Type B pancreatic cell (in vitro differentiated cells): ENCODE measurements at regions not wholly inside any gene's neighbourhood (a gene's known extent, or its start where the extent isn't known, plus 50 kb on each side); places are given as distances from the start of the nearest gene placed in this dataset.

Source experiments
- DNase-seq: peaks from one replicate; pipeline ENCODE4 v3.0.0; 2021; ENCODE audit warnings: mixed read lengths; ENCODE audit not compliant: unreplicated experiment; ENCODE audit errors: extremely low spot score
- H3K27ac Mint-ChIP-seq: 2 replicates; pipeline ENCODE4 v1.8.0; 2021; ENCODE audit warnings: mild to moderate bottlenecking, mixed read lengths
- H3K27me3 Mint-ChIP-seq: 2 replicates; pipeline ENCODE4 v1.8.0; 2021; ENCODE audit warnings: mixed read lengths
- H3K36me3 Mint-ChIP-seq: 2 replicates; pipeline ENCODE4 v1.8.0; 2021; ENCODE audit warnings: mixed read lengths
- H3K4me1 Mint-ChIP-seq: one replicate; pipeline ENCODE4 v1.8.0; 2021; ENCODE audit warnings: mixed read lengths; ENCODE audit not compliant: unreplicated experiment
- H3K4me3 Mint-ChIP-seq: 2 replicates; pipeline ENCODE4 v1.8.0; 2021; ENCODE audit warnings: mild to moderate bottlenecking, mixed read lengths
- H3K9me3 Mint-ChIP-seq: 2 replicates; pipeline ENCODE4 v1.8.0; 2021; ENCODE audit warnings: mixed read lengths
- TF ChIP-seq, protein P1 (sequence below): fragments of 200-600 bp; sonication (generic); conservative IDR thresholded peaks from 2 replicates; pipeline ENCODE4 v1.5.0; 2021; ENCODE audit warnings: antibody characterized with exemption, mild to moderate bottlenecking

DNA sequence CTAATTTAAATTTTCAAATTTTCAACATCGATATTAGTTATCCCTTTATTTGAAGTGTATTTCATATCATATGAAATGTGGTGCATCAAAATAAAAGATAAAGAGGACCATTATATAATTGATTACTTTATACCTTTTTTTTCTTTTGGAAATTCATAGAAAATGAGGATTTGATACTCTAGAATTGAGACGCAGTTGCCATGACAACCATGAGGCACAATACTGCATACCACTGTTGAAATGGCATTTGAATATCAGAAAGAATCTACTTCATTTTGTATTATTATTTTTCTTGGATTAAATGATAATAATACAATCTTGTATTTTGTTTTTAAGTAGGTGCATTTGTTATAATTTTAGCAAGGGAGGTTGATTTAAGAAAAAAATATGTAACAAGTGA, 323.1 kb downstream of the PCDH18 start:
- H3K27me3 Mint-ChIP-seq = no peaks in the 10 kb centered on the region
- no peaks in the 10 kb centered on the region for H3K36me3 Mint-ChIP-seq
- no peak overlapping the region for H3K27ac Mint-ChIP-seq
- no peak overlapping the region for H3K4me3 Mint-ChIP-seq
- DNase-seq = no peak
- peaks cover 11% of the 10 kb centered on the region for H3K4me1 Mint-ChIP-seq
- no peaks in the 10 kb centered on the region for H3K9me3 Mint-ChIP-seq
- TF ChIP-seq, protein P1, sequence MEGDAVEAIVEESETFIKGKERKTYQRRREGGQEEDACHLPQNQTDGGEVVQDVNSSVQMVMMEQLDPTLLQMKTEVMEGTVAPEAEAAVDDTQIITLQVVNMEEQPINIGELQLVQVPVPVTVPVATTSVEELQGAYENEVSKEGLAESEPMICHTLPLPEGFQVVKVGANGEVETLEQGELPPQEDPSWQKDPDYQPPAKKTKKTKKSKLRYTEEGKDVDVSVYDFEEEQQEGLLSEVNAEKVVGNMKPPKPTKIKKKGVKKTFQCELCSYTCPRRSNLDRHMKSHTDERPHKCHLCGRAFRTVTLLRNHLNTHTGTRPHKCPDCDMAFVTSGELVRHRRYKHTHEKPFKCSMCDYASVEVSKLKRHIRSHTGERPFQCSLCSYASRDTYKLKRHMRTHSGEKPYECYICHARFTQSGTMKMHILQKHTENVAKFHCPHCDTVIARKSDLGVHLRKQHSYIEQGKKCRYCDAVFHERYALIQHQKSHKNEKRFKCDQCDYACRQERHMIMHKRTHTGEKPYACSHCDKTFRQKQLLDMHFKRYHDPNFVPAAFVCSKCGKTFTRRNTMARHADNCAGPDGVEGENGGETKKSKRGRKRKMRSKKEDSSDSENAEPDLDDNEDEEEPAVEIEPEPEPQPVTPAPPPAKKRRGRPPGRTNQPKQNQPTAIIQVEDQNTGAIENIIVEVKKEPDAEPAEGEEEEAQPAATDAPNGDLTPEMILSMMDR = no peak

DNA sequence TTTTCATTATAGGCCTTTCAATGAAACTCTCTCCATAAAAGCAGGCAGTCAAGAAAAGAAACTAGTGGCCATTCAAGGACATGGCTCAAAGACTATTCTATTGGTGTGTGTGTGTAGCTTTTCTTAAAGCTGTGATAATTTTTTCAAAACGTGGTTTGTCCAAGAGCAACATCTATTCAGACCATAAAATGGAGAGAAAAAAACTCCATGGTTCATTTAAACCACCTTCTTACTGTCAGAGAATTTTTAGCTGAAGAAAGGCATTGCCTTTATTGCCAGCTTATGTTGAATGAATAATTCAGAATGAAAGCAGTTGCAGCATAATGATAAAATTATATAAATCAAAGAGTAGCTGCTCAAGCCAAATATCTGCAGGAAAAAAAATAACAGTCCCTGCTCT, 325.5 kb downstream of the PCDH18 start:
- no peaks in the 10 kb centered on the region for H3K36me3 Mint-ChIP-seq
- H3K27me3 Mint-ChIP-seq = no peaks in the 10 kb centered on the region
- H3K27ac Mint-ChIP-seq = no peak overlapping the region
- no peak overlapping the region for H3K4me3 Mint-ChIP-seq
- peaks cover 7% of the 10 kb centered on the region for H3K4me1 Mint-ChIP-seq
- no peaks in the 10 kb centered on the region for H3K9me3 Mint-ChIP-seq
- TF ChIP-seq, protein P1 = no peak
- no peak for DNase-seq

DNA sequence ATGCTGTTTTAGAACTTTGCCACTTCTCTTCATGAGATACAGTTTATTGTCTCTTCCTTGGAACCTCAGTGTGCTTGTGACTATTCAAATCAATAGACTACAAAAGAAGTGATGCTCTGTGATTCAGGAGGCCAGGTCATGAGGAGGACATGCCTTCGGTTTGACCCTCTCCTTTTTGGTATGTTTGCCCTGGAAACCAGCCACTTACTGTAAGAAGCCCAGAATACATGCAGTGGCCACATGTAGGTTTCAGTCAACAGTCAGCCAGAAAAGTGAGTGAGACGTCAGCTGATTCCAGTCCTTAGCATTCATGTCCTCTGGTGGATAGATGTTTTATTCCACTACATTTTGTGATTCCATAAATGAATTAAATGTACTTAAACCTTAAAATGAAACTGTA, 328.7 kb downstream of the PCDH18 start:
- H3K4me1 Mint-ChIP-seq = peaks cover 7% of the 10 kb centered on the region
- H3K9me3 Mint-ChIP-seq = no peaks in the 10 kb centered on the region
- TF ChIP-seq, protein P1 = no peak
- DNase-seq = no peak
- H3K27me3 Mint-ChIP-seq = no peaks in the 10 kb centered on the region
- no peaks in the 10 kb centered on the region for H3K36me3 Mint-ChIP-seq
- no peak overlapping the region for H3K4me3 Mint-ChIP-seq
- H3K27ac Mint-ChIP-seq = no peak overlapping the region

DNA sequence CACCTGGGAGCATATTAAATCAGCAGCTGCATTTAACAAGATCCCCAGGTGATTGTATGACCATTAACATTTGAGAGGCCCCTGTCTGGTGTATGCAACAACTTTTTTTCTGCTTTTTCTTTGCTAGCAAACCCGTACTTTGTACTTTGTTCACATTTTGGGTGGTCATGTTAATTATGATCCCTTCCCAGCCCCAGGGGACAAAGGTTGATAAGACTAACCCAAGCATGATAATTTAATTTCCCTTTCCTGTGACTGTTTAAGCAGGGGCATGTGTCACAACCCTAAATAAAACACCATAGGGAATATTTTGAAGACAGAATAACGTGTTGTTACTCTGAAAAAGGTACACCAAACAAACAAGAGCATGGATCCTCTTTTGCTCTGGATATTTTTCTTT, 332.0 kb downstream of the PCDH18 start:
- H3K9me3 Mint-ChIP-seq = no peaks in the 10 kb centered on the region
- TF ChIP-seq, protein P1 = no peak
- H3K4me3 Mint-ChIP-seq = no peak overlapping the region
- H3K4me1 Mint-ChIP-seq = no peaks in the 10 kb centered on the region
- H3K27me3 Mint-ChIP-seq = no peaks in the 10 kb centered on the region
- DNase-seq = no peak
- no peak overlapping the region for H3K27ac Mint-ChIP-seq
- H3K36me3 Mint-ChIP-seq = no peaks in the 10 kb centered on the region

DNA sequence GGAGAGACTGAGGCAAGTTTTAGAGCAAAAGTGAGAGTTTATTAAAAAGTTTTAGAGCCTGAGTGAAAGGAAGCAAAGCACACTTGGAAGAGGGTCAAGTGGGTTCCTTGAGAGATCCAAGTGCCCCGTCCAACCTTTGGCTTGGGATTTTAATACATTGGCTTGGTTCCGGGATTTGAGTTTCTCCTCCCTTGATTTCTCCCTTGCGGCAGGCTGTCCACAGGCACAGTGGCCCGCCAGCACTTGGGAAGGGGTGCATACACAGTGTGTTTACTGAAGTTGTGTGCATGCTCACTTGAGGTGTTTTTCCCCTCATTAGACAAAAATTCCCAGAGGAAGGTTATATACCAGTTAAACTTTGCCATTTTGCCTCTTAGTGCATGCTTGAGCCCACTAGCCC, 333.5 kb downstream of the PCDH18 start:
- no peak for DNase-seq
- Mint-ChIP-seq H3K27me3 (no peaks in the 10 kb centered on the region), H3K27ac (no peak overlapping the region), H3K4me3 (no peak overlapping the region), H3K36me3 (no peaks in the 10 kb centered on the region), H3K4me1 (no peaks in the 10 kb centered on the region), H3K9me3 (no peaks in the 10 kb centered on the region)
- TF ChIP-seq, protein P1 = no peak

DNA sequence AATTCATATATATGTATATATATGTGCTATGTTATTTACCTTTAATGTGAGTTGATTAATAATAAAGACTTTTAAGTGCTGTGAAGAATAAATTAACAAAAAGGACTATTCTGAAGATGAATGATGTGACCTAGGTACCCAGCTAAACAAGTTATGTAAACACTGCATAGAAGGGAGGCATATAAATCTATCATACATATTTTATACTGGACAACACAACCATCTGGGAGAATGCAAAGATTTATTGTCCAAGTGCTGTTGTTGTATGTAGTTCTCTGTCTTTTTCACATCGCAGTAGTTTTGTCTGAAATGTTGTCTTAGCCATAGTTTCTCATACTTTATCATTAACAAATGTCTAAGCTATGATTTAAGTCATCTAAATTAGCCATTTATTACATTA, 337.6 kb downstream of the PCDH18 start:
- no peak overlapping the region for H3K27ac Mint-ChIP-seq
- TF ChIP-seq, protein P1 = no peak
- no peak overlapping the region for H3K4me3 Mint-ChIP-seq
- no peak for DNase-seq
- peaks cover 6% of the 10 kb centered on the region for H3K9me3 Mint-ChIP-seq
- H3K27me3 Mint-ChIP-seq = no peaks in the 10 kb centered on the region
- no peaks in the 10 kb centered on the region for H3K4me1 Mint-ChIP-seq
- peaks cover 4% of the 10 kb centered on the region for H3K36me3 Mint-ChIP-seq
